HEK293 (cell line): ENCODE measurements at regions not wholly inside any gene's neighbourhood (a gene's known extent, or its start where the extent isn't known, plus 50 kb on each side); places are given as distances from the start of the nearest gene placed in this dataset.

Source experiments
- CTCF ChIA-PET: fragments of 350-600 bp; formaldehyde crosslinking; extraction: SDS; loops from one replicate; lab custom pipeline; 2021; ENCODE audit warnings: antibody characterized with exemption; lab: Yijun Ruan, JAX
- POLR2A ChIA-PET: fragments of 300-600 bp; formaldehyde crosslinking; extraction: SDS; loops from one replicate; lab custom pipeline; 2020; ENCODE audit warnings: antibody characterized with exemption, inconsistent platforms; lab: Yijun Ruan, JAX
- H3K27ac ChIP-seq: fragments of 200-500 bp; sonication (Bioruptor generic); 2 replicates; pipeline ENCODE4 v1.5.1; 2014; ENCODE audit warnings: low read depth, low read length, control low read depth, inconsistent platforms; ENCODE audit errors: extremely low read depth
- H3K36me3 ChIP-seq, 2 experiments: fragments of 200-500 bp in 1 of 2; sonication (Bioruptor generic) in 1 of 2; 1 replicate in 1 of 2; 2 replicates in 1 of 2; pipeline ENCODE4 v1.5.1; 2014 to 2017; ENCODE audit warnings: inconsistent platforms in 2 of 2, low read length in 2 of 2; ENCODE audit not compliant: control insufficient read depth in 2 of 2, insufficient read depth in 1 of 2
- H3K4me1 ChIP-seq: fragments of 200-500 bp; sonication (Bioruptor generic); 2 replicates; pipeline ENCODE4 v1.5.1; 2014; ENCODE audit warnings: mild to moderate bottlenecking, low read length, inconsistent platforms; ENCODE audit not compliant: control insufficient read depth, insufficient read depth
- H3K4me3 ChIP-seq: 2 replicates; pipeline ENCODE4 v1.5.1; 2011; ENCODE audit warnings: low read depth, mild to moderate bottlenecking, control low read depth, low read length, moderate library complexity
- H3K9me3 ChIP-seq: fragments of 200-500 bp; sonication (Bioruptor generic); 2 replicates; pipeline ENCODE4 v1.5.1; 2014; ENCODE audit warnings: low read depth, low read length, inconsistent platforms; ENCODE audit not compliant: control insufficient read depth, insufficient read depth
- GLIS1 ChIP-seq: fragments of 450-650 bp; formaldehyde crosslinking; IDR thresholded peaks from 2 replicates; pipeline ENCODE4 v1.5.1; 2016; ENCODE audit warnings: missing biosample characterization, missing genetic modification characterization
- HOXD13 ChIP-seq: sonication (generic); formaldehyde crosslinking; IDR thresholded peaks from 2 replicates; pipeline ENCODE4 v1.8.0; 2022; ENCODE audit warnings: missing genetic modification reagents, borderline replicate concordance
- PBX3 ChIP-seq: sonication (generic); formaldehyde crosslinking; IDR thresholded peaks from 2 replicates; pipeline ENCODE4 v1.8.1; 2022; ENCODE audit warnings: mild to moderate bottlenecking, moderate library complexity, missing genetic modification reagents
- PRDM1 ChIP-seq: fragments of 450-650 bp; formaldehyde crosslinking; IDR thresholded peaks from 2 replicates; pipeline ENCODE4; 2016; ENCODE audit warnings: missing biosample characterization, missing genetic modification characterization
- TRIM28 ChIP-seq: IDR thresholded peaks from 2 replicates; pipeline ENCODE4 v1.6.1; 2011; ENCODE audit warnings: low read length, control low read depth, borderline replicate concordance
- YY2 ChIP-seq: fragments of 450-650 bp; formaldehyde crosslinking; IDR thresholded peaks from 2 replicates; pipeline ENCODE4 v1.5.1; 2016; ENCODE audit warnings: missing biosample characterization, missing genetic modification characterization
- ZBTB20 ChIP-seq: fragments of 450-650 bp; formaldehyde crosslinking; IDR thresholded peaks from 2 replicates; pipeline ENCODE4 v1.5.1; 2016; ENCODE audit warnings: missing biosample characterization, missing genetic modification characterization
- ZNF112 ChIP-seq: fragments of 450-650 bp; formaldehyde crosslinking; IDR thresholded peaks from 2 replicates; pipeline ENCODE4 v1.5.0; 2017; ENCODE audit warnings: missing biosample characterization, missing genetic modification characterization
- ZNF138 ChIP-seq: fragments of 450-650 bp; formaldehyde crosslinking; IDR thresholded peaks from 2 replicates; pipeline ENCODE4 v1.5.1; 2016; ENCODE audit warnings: missing biosample characterization, missing genetic modification characterization, borderline replicate concordance
- ZNF19 ChIP-seq: fragments of 450-650 bp; formaldehyde crosslinking; IDR thresholded peaks from 2 replicates; pipeline ENCODE4; 2016; ENCODE audit warnings: missing biosample characterization, missing genetic modification characterization, low read depth
- ZNF202 ChIP-seq: fragments of 450-650 bp; formaldehyde crosslinking; IDR thresholded peaks from 2 replicates; pipeline ENCODE4 v1.5.1; 2016; ENCODE audit warnings: missing biosample characterization, missing genetic modification characterization, borderline replicate concordance
- ZNF24 ChIP-seq: fragments of 450-650 bp; formaldehyde crosslinking; IDR thresholded peaks from 2 replicates; pipeline ENCODE4 v1.5.1; 2016; ENCODE audit warnings: missing biosample characterization, missing genetic modification characterization
- ZNF404 ChIP-seq: fragments of 450-650 bp; formaldehyde crosslinking; IDR thresholded peaks from 2 replicates; pipeline ENCODE4 v1.5.1; 2017; ENCODE audit warnings: missing biosample characterization, missing genetic modification characterization
- ZNF514 ChIP-seq: fragments of 450-650 bp; formaldehyde crosslinking; IDR thresholded peaks from 2 replicates; pipeline ENCODE4 v1.5.1; 2016; ENCODE audit warnings: missing biosample characterization, missing genetic modification characterization
- ZNF529 ChIP-seq: fragments of 450-650 bp; formaldehyde crosslinking; IDR thresholded peaks from 2 replicates; pipeline ENCODE4 v1.5.1; 2017; ENCODE audit warnings: missing genetic modification characterization, missing biosample characterization; ENCODE audit not compliant: insufficient replicate concordance
- ZNF555 ChIP-seq: fragments of 450-650 bp; formaldehyde crosslinking; conservative IDR thresholded peaks from 2 replicates; pipeline ENCODE4 v1.5.1; 2017; ENCODE audit warnings: missing biosample characterization, mild to moderate bottlenecking, missing genetic modification characterization, inconsistent platforms
- ZNF560 ChIP-seq: fragments of 450-650 bp; formaldehyde crosslinking; IDR thresholded peaks from 2 replicates; pipeline ENCODE4 v1.5.1; 2017; ENCODE audit warnings: missing biosample characterization, missing genetic modification characterization, borderline replicate concordance
- ZNF624 ChIP-seq: fragments of 450-650 bp; formaldehyde crosslinking; IDR thresholded peaks from 2 replicates; pipeline ENCODE4 v1.5.1; 2017; ENCODE audit warnings: missing biosample characterization, missing genetic modification characterization
- ZNF664 ChIP-seq: fragments of 450-650 bp; formaldehyde crosslinking; IDR thresholded peaks from 2 replicates; pipeline ENCODE4 v1.5.1; 2016; ENCODE audit warnings: missing biosample characterization, missing genetic modification characterization
- ZNF677 ChIP-seq: fragments of 450-650 bp; IDR thresholded peaks from 2 replicates; pipeline ENCODE4 v1.5.0; 2018; ENCODE audit warnings: missing biosample characterization, mild to moderate bottlenecking, missing genetic modification characterization, moderate library complexity
- ZNF707 ChIP-seq: fragments of 450-650 bp; formaldehyde crosslinking; IDR thresholded peaks from 2 replicates; pipeline ENCODE4 v1.5.1; 2016; ENCODE audit warnings: missing biosample characterization, missing genetic modification characterization
- ZNF76 ChIP-seq: fragments of 450-650 bp; formaldehyde crosslinking; IDR thresholded peaks from 2 replicates; pipeline ENCODE4; 2016; ENCODE audit warnings: low read depth, missing biosample characterization, missing genetic modification characterization, borderline replicate concordance
- ZNF777 ChIP-seq: fragments of 450-650 bp; formaldehyde crosslinking; IDR thresholded peaks from 2 replicates; pipeline ENCODE4 v1.5.1; 2017; ENCODE audit warnings: missing biosample characterization, missing genetic modification characterization, borderline replicate concordance
- ZNF830 ChIP-seq: fragments of 450-650 bp; IDR thresholded peaks from 2 replicates; pipeline ENCODE4 v1.5.0; 2018; ENCODE audit warnings: missing biosample characterization, missing genetic modification characterization, low read depth, mild to moderate bottlenecking, moderate library complexity

GRCh38 chr4:180571516-180572055 is 1671.6 kb upstream of the TENM3 start:
- CTCF ChIA-PET: no interaction called here
- TF ChIP-seq ZNF624 (tag by site-specific recombination): no peak
- no peak for TF ChIP-seq ZNF560 (tag by site-specific recombination)
- TF ChIP-seq HOXD13 (CRISPR knock-in tag): no peak
- no peak for TF ChIP-seq ZNF529 (tag by site-specific recombination)
- no peak for TF ChIP-seq ZNF112 (tag by site-specific recombination)
- TF ChIP-seq ZNF664 (tag by site-specific recombination): no peak
- TF ChIP-seq ZNF777 (tag by site-specific recombination): no peak
- no peak for TF ChIP-seq GLIS1 (tag by site-specific recombination)
- no peak for TF ChIP-seq ZNF555 (tag by site-specific recombination)
- no peak for TF ChIP-seq ZNF707
- no peak for TF ChIP-seq ZNF138 (tag by site-specific recombination)
- TF ChIP-seq ZNF830: no peak
- TF ChIP-seq ZBTB20 (tag by site-specific recombination): no peak
- no peak for TF ChIP-seq ZNF677 (tag by site-specific recombination)
- no peak for TF ChIP-seq PBX3 (CRISPR knock-in tag)
- TF ChIP-seq ZNF76 (tag by site-specific recombination): no peak
- no peak for TF ChIP-seq ZNF24 (tag by site-specific recombination)
- TF ChIP-seq ZNF404 (tag by site-specific recombination): no peak
- TF ChIP-seq ZNF202: no peak

GRCh38 chr4:180578175-180578574 is 1665.0 kb upstream of the TENM3 start:
- Histone ChIP-seq H3K27ac (no peak overlapping the region), H3K36me3 (no peaks in the 10 kb centered on the region), H3K4me3 (no peak overlapping the region), H3K9me3 (no peaks in the 10 kb centered on the region), H3K4me1 (no peaks in the 10 kb centered on the region; the same call in 1 of the 2 replicates)
- TF ChIP-seq ZNF514 (tag by site-specific recombination): no peak
- peak; percentile 12; the same call in 1 of the 2 replicates for TF ChIP-seq PRDM1
- no peak for TF ChIP-seq YY2 (tag by site-specific recombination)
- POLR2A ChIA-PET: no interaction called here
- CTCF ChIA-PET: no interaction called here

More at GRCh38 chr4:180571516-180572055, 1671.6 kb upstream of the TENM3 start:
- Histone ChIP-seq H3K36me3 (no peaks in the 10 kb centered on the region), H3K4me1 (no peaks in the 10 kb centered on the region), H3K4me3 (no peak overlapping the region), H3K27ac (no peak overlapping the region), H3K9me3 (no peaks in the 10 kb centered on the region)
- POLR2A ChIA-PET: no interaction called here

- CTCF ChIA-PET: no interaction called here
- TF ChIP-seq ZNF19 (tag by site-specific recombination): no peak
- TF ChIP-seq TRIM28: no peak
- no peak for TF ChIP-seq YY2 (tag by site-specific recombination)
- no peaks in the 10 kb centered on the region for H3K36me3 ChIP-seq
These were observed 1662.1 kb upstream of the TENM3 start for GRCh38 chr4:180581061-180581460.

More at GRCh38 chr4:180581061-180581460, 1662.1 kb upstream of the TENM3 start:
- Histone ChIP-seq H3K4me1 (no peaks in the 10 kb centered on the region; the same call in 1 of the 2 replicates), H3K9me3 (no peaks in the 10 kb centered on the region), H3K27ac (no peak overlapping the region), H3K4me3 (no peak overlapping the region)
- POLR2A ChIA-PET: no interaction called here
